NOMO-1 treated with DMSO at 0.1 percent for 48 hours (cell line): ENCODE measurements at regions not wholly inside any gene's neighbourhood (a gene's known extent, or its start where the extent isn't known, plus 50 kb on each side); places are given as distances from the start of the nearest gene placed in this dataset.
A peak's percentile ranks its signal among the peaks of the same experiment; 100 is the strongest.

Source experiments
- DNase-seq: peaks from one replicate; lab custom pipeline; 2025; ENCODE audit not compliant: unreplicated experiment; lab: John Stamatoyannopoulos, UW

DNA sequence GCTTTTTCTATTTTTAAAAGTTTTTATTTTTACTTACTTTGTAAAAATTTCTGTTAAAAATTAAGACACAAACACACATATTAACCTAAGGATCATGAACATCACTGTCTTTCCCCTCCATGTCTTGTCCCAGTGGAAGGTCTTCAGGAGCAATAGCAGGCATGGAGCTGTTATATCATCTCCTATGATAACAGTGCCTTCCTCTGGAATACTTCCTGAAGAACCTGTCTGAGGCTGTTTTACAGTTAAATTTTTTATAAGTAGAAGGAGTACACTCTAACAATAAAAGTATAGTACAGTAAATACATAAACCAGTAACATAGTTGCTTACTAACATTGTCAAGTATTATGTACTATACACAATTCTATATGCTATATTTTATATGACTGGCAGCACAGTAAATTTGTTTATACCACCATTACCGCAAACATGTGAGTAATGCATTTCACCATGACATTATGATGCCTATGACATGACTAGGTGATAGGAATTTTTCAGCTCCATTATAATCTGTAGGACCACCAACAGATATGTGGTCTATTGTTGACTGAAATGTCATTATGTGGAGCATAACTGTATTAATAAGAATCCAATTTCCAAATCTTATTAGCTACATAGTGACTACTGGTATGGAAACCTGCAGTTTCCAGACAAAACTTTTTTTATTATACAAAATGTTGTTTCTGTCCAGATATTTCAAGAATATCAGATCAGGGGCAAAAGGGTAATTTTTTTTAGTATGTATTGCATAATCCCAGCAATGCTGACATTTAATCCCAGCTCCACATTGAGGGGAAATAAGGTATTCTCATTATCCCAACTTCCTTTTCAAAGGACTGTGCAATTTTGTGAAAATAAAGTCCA is 337.2 kb upstream of the SLC39A10 start:
- no peak for DNase-seq

DNA sequence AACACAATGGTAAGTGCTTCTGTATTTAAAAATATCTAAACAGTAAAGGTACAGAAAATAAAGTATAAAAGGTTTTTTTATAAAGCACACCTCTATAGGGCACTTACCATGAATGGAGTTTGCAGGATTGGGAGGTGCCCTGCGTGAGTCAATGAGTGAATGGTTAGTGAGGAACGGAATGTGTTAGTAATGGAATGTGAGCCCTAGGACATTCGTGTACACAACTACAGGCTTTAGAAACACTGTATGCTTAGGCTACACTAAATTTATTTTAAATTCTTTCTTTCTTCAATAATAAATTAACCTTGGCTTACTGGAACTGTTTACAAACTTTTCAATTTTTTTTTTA is 337.9 kb upstream of the SLC39A10 start:
- DNase-seq, result no peak

DNA sequence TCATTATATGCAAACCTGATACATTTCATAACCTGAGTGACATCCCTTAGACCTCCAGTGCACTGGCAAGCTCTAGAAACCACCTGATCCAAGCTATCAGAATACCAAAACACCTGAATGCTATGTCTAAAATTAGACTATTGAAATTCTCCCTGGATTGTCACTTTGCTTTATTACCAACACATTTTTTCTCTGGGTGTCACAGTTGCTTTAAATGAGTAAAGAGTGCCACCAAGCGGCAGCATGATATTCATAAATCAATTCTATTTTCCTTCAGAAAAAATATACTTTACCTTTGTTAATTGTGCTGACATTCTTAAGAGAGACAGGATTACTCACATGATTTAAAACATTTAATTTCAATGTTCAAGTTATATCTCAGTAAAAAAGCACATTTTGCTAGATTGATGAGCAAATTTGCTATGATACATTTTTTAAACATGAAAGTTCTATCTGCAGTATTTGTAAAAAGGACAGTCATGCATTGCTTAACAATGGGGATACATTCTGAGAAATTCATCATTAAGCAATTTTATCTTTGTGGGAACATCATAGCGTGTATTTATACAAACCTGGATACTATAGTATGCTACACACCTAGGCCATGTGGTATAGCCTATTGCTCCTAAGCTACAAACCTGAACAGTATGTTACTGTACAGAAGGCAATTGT is 338.4 kb upstream of the SLC39A10 start:
- peak; percentile 58 for DNase-seq

DNA sequence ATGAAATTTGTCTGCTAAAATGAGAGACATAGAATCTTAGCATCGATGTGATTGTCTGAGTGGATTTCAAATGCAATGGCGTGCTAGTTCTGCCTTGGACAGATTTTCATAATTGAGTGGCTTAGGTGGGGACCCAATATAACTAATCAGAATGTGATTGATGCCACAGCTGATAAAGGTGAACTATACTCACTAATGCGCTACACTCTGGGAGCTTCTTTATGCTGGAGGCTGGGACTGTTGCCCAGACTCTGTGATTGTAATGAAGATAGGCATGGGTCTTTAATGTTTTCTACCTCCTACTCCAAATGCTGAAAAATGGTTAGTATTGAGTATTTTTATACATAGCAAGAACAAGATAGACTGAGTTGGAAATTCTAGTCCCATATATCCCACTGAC is 339.5 kb upstream of the SLC39A10 start:
- no peak for DNase-seq

DNA sequence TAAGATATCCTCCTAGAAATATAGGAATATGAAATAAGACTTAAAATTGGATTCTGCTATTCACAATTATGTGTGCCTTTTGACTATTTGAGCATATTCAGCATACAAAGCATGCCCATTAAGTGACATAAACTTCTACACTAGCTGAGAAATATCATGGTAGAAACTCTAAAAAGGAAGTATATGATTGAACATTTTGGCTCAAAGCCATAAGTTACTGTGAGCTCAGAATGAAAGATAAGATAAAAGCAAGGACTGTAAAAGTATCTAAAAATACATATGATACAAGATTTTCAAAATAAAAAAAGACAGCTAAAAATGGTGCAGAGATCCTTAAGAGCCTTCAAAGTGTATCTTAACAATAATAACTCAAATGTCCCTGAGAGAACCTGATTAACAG is 340.5 kb upstream of the SLC39A10 start:
- DNase-seq, result no peak

DNA sequence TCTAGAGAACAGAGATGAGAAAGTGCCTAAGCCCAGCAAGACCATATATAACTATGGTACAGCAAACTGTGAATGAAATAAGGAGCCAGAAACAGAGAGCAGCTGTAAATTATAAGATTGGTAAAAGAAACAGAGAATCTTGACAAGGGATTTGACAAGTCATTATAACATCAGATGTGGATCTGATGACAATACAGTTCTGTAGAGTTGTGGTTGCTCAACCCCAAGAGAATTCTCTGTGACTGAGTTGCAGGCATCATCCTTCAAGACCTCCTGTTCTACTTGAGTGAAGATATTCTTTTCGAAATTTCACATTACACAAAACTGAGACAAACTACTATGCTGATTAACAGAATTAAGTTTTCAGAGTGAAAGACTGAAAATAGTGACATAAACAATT is 343.1 kb upstream of the SLC39A10 start:
- no peak for DNase-seq

DNA sequence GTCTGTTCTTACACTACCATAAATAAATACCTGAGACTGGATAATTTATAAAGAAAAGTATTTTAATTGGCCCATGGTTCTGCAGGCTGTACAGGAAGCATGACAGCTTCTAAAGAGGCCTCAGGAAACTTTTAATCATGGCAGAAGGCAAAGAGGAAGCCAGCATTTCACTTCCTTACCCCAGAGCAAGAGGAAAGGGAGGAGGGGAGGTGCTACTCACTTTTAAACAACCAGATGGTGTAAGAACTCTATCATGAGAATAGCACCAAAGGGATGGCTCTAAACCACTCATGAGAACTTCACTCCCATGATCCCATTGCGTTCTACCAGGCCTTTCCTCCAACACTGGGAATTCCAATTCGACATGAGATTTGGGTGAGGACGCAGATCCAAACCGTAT is 344.4 kb upstream of the SLC39A10 start:
- DNase-seq, result peak; percentile 53

DNA sequence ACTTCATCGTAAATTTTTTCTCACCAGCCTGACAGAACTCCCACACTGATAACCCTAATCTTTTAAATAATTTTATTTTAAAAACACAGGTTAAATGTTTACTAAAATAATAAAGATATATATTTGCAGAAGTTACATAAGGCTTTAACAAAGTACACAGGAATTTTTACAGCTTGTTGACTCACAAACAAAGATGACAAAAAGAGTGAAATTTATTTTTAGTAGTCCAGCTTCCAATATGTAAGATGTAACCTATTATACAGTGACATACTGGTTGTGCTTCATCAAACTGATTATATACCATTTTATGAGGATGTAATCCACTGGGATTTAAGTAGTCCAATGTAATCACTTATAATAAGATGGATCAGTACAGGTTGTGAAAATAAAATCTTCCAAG is 348.9 kb upstream of the SLC39A10 start:
- DNase-seq, result no peak

DNA sequence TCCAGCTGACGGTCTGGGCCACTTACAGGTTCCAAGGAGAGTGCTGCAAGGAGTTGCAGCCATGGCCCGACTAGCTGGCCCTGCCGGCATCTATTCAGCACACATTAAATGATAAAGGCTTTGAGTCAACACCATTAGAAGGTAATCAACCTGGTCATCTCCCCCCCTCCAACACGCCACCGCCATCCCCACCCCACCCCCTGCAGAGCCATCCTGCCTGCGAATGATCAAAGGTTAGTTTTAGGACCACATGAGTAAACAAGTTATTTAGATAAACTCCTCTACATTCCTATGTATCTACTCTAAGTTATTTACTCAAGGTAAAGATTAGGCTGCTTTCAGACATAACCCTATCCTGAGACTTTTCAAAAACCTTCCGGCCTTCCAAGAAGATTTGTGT is 349.3 kb upstream of the SLC39A10 start:
- DNase-seq, result no peak

DNA sequence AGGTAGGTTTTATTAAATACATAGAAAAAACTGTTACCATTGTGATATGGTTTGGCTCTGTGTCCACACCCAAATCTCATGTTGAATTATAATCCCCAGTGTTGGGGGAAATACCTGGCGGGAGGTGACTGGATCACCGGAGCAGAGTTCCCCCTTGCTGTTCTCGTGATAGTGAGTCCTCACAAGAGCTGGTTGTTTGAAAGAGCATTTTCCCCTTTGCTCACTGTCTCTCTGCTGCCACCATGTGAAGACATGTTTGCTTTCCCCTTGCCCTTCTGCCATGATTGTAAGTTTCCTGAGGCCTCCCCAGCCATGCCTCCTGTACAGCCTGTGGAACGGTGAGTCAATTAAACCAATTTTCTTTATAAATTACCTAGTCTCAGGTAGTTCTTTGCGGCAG is 352.7 kb upstream of the SLC39A10 start:
- DNase-seq, result no peak

DNA sequence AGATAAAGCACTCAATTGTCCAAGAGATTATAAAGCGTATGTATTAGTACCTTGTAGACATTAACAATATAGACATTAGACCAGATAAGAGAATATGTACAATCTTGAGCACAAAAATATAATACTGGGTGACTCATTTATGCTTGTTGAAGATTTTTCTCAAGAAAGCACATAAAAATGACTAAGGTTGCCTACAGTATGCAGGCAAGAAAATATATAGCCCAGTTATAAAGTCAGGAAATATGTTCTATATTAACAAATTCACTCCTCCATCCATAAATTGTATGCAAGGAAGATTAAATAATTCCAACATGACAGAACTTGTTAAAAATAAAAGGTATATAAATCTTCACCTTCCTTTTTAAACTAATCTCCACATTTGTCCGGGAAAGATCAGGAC is 356.4 kb upstream of the SLC39A10 start:
- no peak for DNase-seq

DNA sequence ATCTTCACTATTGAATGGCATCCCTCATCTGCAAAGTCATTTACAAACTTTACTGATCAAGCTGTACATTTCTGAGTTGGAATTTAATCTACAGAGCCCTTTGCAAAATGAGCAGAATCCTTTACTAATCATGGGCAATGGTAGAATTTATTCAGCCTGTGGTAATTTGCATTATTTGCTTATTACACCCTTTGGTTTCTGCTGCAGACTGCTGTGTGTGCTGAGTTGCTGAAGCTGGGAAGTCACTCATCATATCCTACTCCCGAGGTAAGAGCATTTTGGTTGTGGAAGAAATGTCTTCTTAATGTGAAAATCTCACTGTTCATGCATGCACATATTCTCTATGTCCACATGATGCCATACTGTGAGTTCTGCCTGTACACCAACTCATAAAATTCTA is 357.4 kb upstream of the SLC39A10 start:
- no peak for DNase-seq

DNA sequence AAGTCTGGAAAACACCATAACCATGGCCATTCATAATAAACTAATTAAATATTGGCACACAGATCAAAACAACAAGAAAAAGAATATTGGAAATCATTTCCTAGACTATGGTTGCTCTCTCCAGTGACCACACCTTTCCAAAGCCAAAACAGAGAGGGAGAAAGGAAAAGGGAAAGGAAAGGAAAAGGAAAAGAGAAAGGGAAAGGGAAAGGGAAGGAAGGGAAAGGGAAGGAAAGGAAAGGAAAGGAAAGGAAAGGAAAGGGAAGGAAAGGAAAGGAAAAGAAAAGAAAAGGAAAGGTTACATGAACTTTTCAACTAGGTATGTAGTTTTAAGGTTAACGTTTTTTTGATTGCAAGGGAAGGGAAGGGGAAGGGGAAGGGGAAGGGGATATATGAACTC is 360.5 kb upstream of the SLC39A10 start:
- no peak for DNase-seq

DNA sequence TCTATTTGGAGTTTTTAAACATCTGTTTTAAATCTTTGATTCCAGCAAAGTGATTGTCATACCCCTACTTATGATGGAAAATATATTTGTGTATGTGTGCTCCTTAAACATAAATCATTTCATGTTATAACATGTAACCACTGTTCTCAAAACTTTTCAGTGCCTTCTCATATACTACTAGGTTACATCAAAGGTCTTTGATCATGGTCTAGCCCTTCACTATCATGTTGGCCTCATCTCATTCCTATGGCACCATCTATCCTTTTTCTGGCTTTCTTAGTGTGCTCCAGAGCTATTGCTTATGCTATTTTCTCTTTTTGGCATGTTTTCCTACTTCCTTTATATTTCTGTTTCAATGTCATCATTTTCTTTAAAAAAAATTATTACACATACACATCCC is 367.9 kb upstream of the SLC39A10 start:
- DNase-seq, result no peak

DNA sequence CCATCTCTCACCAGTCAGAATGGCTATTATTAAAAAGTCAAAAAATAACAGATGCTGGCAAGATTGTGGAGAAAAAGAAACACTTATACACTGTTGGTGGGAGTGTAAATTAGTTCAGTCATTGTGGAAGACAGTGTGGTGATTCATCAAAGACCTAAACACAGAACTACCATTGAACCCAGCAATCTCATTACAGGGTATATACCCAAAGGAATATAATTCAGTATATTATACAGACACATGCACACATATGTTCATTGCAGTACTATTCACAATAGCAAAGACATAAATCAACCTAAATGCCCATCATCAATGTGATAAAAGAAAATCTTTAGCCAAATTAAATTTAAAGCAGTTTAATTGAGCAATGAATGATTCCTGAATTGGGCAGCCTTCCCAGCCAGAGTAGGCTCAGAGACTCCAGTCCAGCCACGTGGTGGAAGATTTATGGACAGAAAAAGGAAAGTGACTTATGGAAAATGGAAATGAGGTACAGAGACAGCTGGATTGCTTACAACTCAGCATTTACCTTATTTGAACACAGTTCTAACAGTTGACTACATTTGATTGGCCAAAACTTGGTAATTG is 377.1 kb upstream of the SLC39A10 start:
- no peak for DNase-seq

DNA sequence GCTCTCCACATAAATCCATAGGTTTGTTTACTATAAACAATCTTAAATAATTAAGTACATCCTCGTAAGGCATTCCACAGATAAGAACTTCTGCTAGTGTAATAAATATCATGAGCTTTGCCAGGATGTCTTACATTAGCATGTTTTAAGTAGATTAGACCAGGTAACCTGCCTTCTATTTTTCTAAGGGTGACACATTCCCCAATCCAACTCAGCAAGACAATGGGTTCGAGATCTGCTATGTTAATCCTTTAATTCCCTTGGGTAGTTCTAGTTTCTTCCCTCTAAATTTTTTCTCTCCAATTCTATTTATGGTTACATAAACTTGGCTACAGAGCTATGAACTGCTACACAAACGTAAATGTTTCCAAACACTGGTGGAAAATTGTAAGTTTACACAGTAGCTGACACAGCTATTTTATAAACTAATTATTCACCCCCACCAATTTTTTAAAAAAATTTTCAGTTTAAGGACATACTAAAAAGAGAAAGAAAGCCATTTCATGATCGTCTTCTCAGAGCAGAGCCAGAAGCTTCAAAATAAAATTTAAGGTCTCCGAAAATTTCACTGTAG is 386.5 kb upstream of the SLC39A10 start:
- DNase-seq, result no peak

DNA sequence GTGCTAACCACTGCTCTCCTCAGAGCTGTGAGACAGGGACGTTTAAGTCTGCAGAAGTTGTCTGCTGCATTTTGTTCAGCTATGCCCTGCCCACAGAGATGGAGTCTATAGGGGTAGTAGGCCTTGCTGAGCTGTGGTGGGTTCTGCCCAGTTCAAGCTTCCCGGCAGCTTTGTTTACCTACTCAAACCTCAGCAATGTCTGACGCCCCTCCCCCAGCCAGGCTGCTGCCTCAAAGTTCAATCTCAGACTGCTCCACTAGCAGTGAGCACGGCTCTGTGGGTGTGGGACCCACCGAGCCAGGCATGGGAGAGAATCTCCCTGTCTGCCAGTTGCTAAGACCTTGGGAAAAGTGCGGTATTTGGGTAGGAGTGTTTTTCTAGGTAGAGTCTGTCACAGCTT is 387.8 kb upstream of the SLC39A10 start:
- DNase-seq, result no peak

DNA sequence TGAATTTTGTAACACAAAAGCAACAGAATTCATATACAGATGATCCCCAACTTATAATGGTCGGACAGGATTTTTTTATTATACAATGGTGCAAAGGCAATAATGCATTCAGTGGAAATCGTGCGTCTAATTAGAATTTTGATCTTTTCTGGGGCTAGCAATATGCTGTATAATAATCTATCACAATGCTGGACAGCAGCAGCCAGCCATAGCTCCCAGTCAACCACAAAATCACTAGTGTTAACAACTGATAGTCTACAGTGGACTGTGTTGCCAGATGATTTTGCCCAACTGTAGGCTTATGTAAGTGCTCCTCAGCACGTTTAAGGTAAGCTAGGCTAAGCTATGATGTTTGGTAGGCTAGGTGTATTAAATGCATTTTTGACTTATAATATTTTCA is 399.0 kb upstream of the SLC39A10 start:
- DNase-seq, result no peak

DNA sequence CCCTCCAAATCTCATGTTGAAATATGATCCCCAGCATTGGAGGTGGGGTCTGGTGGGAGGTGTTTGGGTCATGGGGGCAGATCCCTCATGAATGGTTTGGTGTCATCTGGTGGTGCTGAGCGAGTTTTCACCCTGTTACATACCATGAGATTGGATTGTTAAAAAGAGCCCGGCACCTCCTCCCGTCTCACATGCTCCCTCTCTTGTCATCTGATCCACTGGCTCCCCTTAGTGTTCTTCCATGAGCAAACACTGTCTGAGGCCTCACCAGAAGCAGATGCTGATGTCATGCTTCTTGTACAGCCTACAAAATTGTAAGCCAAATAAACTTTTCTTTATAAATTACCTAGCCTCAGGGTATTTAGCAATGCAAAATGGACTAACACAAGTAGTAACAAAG is 405.0 kb upstream of the SLC39A10 start:
- DNase-seq, result no peak

DNA sequence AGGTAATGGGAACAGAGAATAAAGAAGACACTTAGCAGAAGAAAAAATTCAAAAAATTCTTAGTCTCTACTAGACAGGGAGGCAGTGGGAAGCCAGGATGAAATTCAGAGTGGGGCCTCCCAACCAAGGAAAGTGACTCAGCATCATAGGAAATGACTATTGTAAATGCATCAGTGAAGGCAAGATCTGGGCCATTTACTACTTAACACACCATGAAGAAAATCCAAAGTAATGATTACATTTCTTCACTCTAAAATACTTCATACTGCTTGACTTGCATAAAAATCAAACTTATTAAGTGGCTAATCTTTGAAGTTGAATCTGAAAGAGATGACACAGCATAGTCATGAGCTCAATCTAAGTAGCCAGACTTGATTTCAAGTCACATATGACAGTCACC is 405.8 kb upstream of the SLC39A10 start:
- no peak for DNase-seq

DNA sequence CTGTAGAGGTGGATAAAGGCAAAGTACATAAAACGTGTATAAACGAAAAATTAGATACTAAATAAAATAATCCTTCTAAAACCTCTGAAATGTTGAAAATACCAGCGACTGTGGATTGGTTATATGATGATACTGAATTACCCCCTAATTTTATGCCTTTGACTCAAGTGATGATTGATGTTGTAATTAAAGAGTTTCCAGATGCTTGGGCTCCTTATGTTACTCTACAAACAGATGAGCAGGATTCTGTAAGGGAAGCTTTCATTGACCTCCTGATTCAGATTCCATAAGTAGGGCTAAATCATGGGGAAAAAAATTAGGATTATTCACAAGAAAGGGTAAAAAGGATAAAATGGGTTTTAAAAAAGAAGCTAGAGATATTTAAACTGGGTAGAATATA is 418.2 kb upstream of the SLC39A10 start:
- no peak for DNase-seq

DNA sequence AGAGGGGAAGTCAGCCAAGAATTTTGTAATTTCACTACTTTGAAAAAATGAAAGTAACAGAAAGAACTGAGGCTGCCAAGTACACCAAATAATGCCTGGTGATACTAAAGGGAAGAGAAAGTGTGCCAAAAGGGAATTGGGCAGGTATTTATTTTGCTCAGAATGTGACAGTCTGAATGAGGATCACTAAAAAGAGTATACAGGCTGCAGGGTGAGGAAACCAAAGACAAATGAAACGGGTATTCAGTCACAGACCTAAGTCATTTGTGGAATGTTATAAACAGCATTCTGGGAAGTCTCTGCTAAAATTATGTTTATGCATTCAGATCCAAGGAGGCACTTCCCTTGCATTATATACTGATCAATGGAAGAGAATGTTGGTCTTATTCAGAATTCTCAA is 418.6 kb upstream of the SLC39A10 start:
- peak; percentile 46 for DNase-seq
